Gastrocnemius medialis (tissue), 4 donors: ENCODE measurements at regions not wholly inside any gene's neighbourhood (a gene's known extent, or its start where the extent isn't known, plus 50 kb on each side); places are given as distances from the start of the nearest gene placed in this dataset.

Source experiments
- ATAC-seq, 2 donors: fragments of 150-250 bp; one replicate each; pipeline ENCODE4 v1.9.1; 2016
- DNase-seq, 2 donors: peaks; one replicate each; pipeline ENCODE4 v3.0.0-alpha.2; 2019
- H3K27ac ChIP-seq, 4 donors: fragments of 200-600 bp; sonication (generic); 1 replicate in 1 of 4; 2 replicates in 3 of 4; pipeline ENCODE4 v1.5.1; 2016 to 2018; ENCODE audit warnings: mild to moderate bottlenecking in 2 of 4, moderate library complexity in 1 of 4
- H3K27me3 ChIP-seq, 3 donors: fragments of 200-600 bp; sonication (generic) in 2 of 3; 1 replicate in 1 of 3; 2 replicates in 2 of 3; pipeline versions ENCODE4 v1.5.1 to v1.6.0; 2016 to 2019; ENCODE audit warnings: mild to moderate bottlenecking in 1 of 3, moderate library complexity in 1 of 3
- H3K36me3 ChIP-seq, 2 donors: fragments of 200-600 bp; sonication (generic) in 1 of 2; one replicate each; pipeline ENCODE4 v1.5.1; 2017 to 2018
- H3K4me1 ChIP-seq, 2 donors: fragments of 200-600 bp; sonication (generic) in 1 of 2; one replicate each; pipeline ENCODE4 v1.5.1; 2016 to 2017; ENCODE audit warnings: mild to moderate bottlenecking in 2 of 2
- H3K4me3 ChIP-seq, 4 donors: fragments of 200-600 bp; sonication (generic) in 3 of 4; 1 replicate in 1 of 4; 2 replicates in 3 of 4; pipeline ENCODE4 v1.5.1; 2016 to 2019; ENCODE audit warnings: mild to moderate bottlenecking in 2 of 4
- H3K9me3 ChIP-seq, 3 donors: fragments of 200-600 bp; sonication (generic) in 2 of 3; 1 replicate in 1 of 3; 2 replicates in 2 of 3; pipeline ENCODE4 v1.5.1; 2016 to 2019
- CTCF ChIP-seq, 5 experiments: fragments of 450-650 bp in 3 of 5; fragments of 200-600 bp in 2 of 5; sonication (generic) in 2 of 5; IDR thresholded peaks in 4 of 5; conservative IDR thresholded peaks in 1 of 5; 1 replicate in 4 of 5; 2 replicates in 1 of 5; pipeline ENCODE4 v1.5.1; 2016 to 2019; ENCODE audit warnings: antibody characterized with exemption in 5 of 5, mild to moderate bottlenecking in 3 of 5, moderate library complexity in 3 of 5
- POLR2A ChIP-seq, 2 donors: fragments of 450-650 bp; IDR thresholded peaks; one replicate each; pipeline ENCODE4 v1.6.1; 2017; ENCODE audit warnings: antibody characterized with exemption in 2 of 2, mild to moderate bottlenecking in 2 of 2, moderate library complexity in 2 of 2
- in situ Hi-C, 4 donors: fragments of 200-750 bp; cut with MboI; loops; one replicate each; pipeline versions ENCODE4 v1.15.0 to v1.8.0; 2017; ENCODE audit warnings: low sequenced_read_pairs in 4 of 4
- intact Hi-C: fragments of 100-400 bp; cut with DNase I; formaldehyde crosslinking; loops from one replicate; pipeline ENCODE4 v1.15.1; 2023; ENCODE audit warnings: low total_unique reads

DNA sequence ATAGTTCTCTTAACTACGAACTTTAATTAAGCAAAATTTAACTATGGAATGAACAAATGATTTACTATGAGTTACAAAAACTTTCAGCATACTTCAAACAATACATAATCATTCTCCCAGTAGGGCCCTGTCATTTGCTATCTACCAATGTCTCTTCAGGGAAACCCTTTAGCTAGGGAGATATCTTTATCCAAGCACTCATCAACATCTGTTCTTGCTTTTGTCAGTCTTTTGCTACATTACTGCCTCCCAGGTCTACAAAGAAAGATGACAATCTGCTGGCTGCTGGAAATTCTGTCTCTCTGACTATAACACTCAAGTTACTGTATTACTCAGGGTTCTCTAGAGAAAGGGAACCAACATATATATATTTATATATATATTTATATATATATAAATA is 1626.3 kb upstream of the CELF4 start:
- no peak overlapping the region for H3K4me3 ChIP-seq
- intact Hi-C loops: no loop called here
- no peaks in the 10 kb centered on the region for H3K36me3 ChIP-seq
- no peaks in the 10 kb centered on the region for H3K9me3 ChIP-seq
- H3K27ac ChIP-seq: no peak overlapping the region
- no peaks in the 10 kb centered on the region for H3K4me1 ChIP-seq
- DNase-seq: no peak
- no peak for ATAC-seq
- TF ChIP-seq POLR2A (IDR thresholded peaks at IDR 0.05) (no peak), CTCF (IDR thresholded peaks at IDR 0.05 in 4 of 5, conservative IDR thresholded peaks at IDR 0.05 in 1 of 5) (no peak)
- in situ Hi-C loops: no loop called here
- no peaks in the 10 kb centered on the region for H3K27me3 ChIP-seq

- Histone ChIP-seq H3K27ac (no peak overlapping the region), H3K4me3 (no peak overlapping the region), H3K9me3 (no peaks in the 10 kb centered on the region), H3K27me3 (no peaks in the 10 kb centered on the region), H3K36me3 (no peaks in the 10 kb centered on the region), H3K4me1 (no peaks in the 10 kb centered on the region)
- TF ChIP-seq POLR2A (IDR thresholded peaks at IDR 0.05): no peak
- no peak for TF ChIP-seq CTCF (IDR thresholded peaks at IDR 0.05 in 4 of 5, conservative IDR thresholded peaks at IDR 0.05 in 1 of 5)
- DNase-seq: no peak
- in situ Hi-C loops (no loop called here), intact Hi-C loops (no loop called here)
- ATAC-seq: no peak
Measured at GRCh38 chr18:39191058-39191457, 1625.5 kb upstream of the CELF4 start.

GRCh38 chr18:39190508-39190907 is 1624.9 kb upstream of the CELF4 start:
- Histone ChIP-seq H3K27ac (no peak overlapping the region), H3K36me3 (no peaks in the 10 kb centered on the region), H3K9me3 (no peaks in the 10 kb centered on the region), H3K27me3 (no peaks in the 10 kb centered on the region), H3K4me1 (no peaks in the 10 kb centered on the region), H3K4me3 (no peak overlapping the region)
- no peak for DNase-seq
- intact Hi-C loops: no loop called here
- no peak for ATAC-seq
- in situ Hi-C loops: no loop called here
- TF ChIP-seq POLR2A (IDR thresholded peaks at IDR 0.05): no peak
- no peak for TF ChIP-seq CTCF (IDR thresholded peaks at IDR 0.05 in 4 of 5, conservative IDR thresholded peaks at IDR 0.05 in 1 of 5)

DNA sequence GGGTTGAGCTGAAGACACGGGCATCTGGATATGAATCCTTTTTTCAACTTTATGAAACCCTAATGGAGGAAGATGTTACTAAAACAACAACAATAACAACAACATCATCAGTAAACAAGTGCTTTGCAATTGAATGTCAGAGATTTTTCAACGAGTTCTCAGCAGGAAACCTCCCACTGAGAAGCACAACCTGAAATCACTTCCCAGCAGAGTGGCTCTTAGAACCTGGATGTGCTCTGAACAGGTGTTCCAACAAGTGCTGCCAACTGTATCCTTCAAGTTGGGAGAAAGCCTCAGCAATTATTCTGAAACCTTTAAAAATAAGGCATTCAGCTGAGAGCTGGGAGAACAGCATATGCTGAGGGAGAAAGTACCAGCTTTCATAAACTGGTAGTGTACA is 1622.7 kb upstream of the CELF4 start:
- no peak overlapping the region for H3K4me3 ChIP-seq
- no peak overlapping the region for H3K27ac ChIP-seq
- DNase-seq (no peak), ATAC-seq (no peak)
- no peaks in the 10 kb centered on the region for H3K4me1 ChIP-seq
- intact Hi-C loops: no loop called here
- no peaks in the 10 kb centered on the region for H3K36me3 ChIP-seq
- TF ChIP-seq POLR2A (IDR thresholded peaks at IDR 0.05) (no peak), CTCF (IDR thresholded peaks at IDR 0.05 in 4 of 5, conservative IDR thresholded peaks at IDR 0.05 in 1 of 5) (no peak)
- in situ Hi-C loops: no loop called here
- H3K9me3 ChIP-seq: no peaks in the 10 kb centered on the region
- H3K27me3 ChIP-seq: no peaks in the 10 kb centered on the region

DNA sequence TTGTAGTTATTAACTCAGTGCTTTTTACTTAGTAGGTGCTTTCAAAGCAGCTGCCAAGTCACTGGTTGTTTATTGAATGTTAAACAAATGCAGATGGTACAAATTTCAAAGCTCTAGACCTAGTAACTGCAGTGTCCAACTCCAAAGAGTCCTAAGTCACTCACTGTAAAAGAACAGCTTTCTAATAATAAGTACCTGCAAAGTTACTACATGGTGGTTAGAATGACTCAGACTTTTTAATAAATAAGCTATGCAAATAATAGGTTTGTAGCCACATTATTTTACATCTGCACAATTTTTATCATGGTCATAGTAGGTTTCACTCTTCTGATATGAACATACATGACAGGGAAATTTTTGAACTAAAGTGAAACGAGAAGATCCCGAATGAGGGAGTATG is 1620.4 kb upstream of the CELF4 start:
- no peak for ATAC-seq
- Histone ChIP-seq H3K9me3 (no peaks in the 10 kb centered on the region), H3K27me3 (no peaks in the 10 kb centered on the region), H3K27ac (no peak overlapping the region), H3K4me1 (no peaks in the 10 kb centered on the region), H3K4me3 (no peak overlapping the region), H3K36me3 (no peaks in the 10 kb centered on the region)
- no peak for DNase-seq
- no peak for TF ChIP-seq POLR2A (IDR thresholded peaks at IDR 0.05)
- in situ Hi-C loops (no loop called here), intact Hi-C loops (no loop called here)
